OCI-LY7 (cell line): ENCODE measurements at regions not wholly inside any gene's neighbourhood (a gene's known extent, or its start where the extent isn't known, plus 50 kb on each side); places are given as distances from the start of the nearest gene placed in this dataset.

ENCODE experiments used
- BruUV-seq: library from RNA; stranded (reverse); fragments of 400-500 nt; replicated peaks from 2 replicates; lab custom pipeline; 2021; lab: Mats Ljungman, UMichigan
- CTCF ChIA-PET: fragments of 300-600 bp; sonication (Branson Sonifier 250); formaldehyde crosslinking; loops from one replicate; lab custom pipeline; 2022; ENCODE audit warnings: antibody characterized with exemption; ENCODE audit not compliant: unreplicated experiment; lab: Charles Lee
- POLR2A ChIA-PET: fragments of 300-600 bp; sonication (Branson Sonifier 250); formaldehyde crosslinking; loops from one replicate; lab custom pipeline; 2022; ENCODE audit warnings: antibody characterized with exemption; lab: Charles Lee
- DNase-seq: peaks from one replicate; pipeline ENCODE4 v3.0.0-alpha.2; 2015; ENCODE audit warnings: low spot score
- H2AFZ ChIP-seq: fragments of 200-600 bp; sonication (generic), shearing (Covaris generic); 2 replicates; pipeline ENCODE4 v1.6.1; 2014; ENCODE audit warnings: mild to moderate bottlenecking, antibody characterized with exemption, low read length, moderate library complexity
- H3K27ac ChIP-seq: fragments of 200-600 bp; sonication (generic); 2 replicates; pipeline ENCODE4 v1.5.1; 2014; ENCODE audit warnings: mixed run types, low read depth, mild to moderate bottlenecking, moderate library complexity, low read length, inconsistent platforms; ENCODE audit not compliant: poor library complexity, severe bottlenecking
- H3K36me3 ChIP-seq: fragments of 200-600 bp; sonication (generic); 2 replicates; pipeline ENCODE4 v1.6.1; 2014; ENCODE audit warnings: mild to moderate bottlenecking, antibody characterized with exemption, low read length, moderate library complexity, mixed read lengths; ENCODE audit not compliant: insufficient read depth
- H3K4me1 ChIP-seq: fragments of 200-600 bp; sonication (generic); 2 replicates; pipeline ENCODE4 v1.5.1; 2014; ENCODE audit warnings: mild to moderate bottlenecking, low read length; ENCODE audit not compliant: insufficient read depth, poor library complexity, severe bottlenecking
- H3K4me2 ChIP-seq: fragments of 200-600 bp; sonication (generic); 2 replicates; pipeline ENCODE4 v1.6.1; 2014; ENCODE audit warnings: mild to moderate bottlenecking, low read length
- H3K4me3 ChIP-seq: fragments of 200-600 bp; sonication (generic); 2 replicates; pipeline ENCODE4 v1.5.1; 2014; ENCODE audit warnings: mild to moderate bottlenecking, low read depth, low read length; ENCODE audit not compliant: poor library complexity, severe bottlenecking
- H3K79me2 ChIP-seq: fragments of 200-600 bp; sonication (generic); 2 replicates; pipeline ENCODE4 v1.6.1; 2016; ENCODE audit warnings: low read depth, mild to moderate bottlenecking, low read length, moderate library complexity, mixed read lengths; ENCODE audit not compliant: insufficient read depth
- H3K9me2 ChIP-seq: fragments of 200-600 bp; sonication (generic); 2 replicates; pipeline ENCODE4 v1.6.1; 2016; ENCODE audit warnings: mild to moderate bottlenecking, low read length, mixed read lengths; ENCODE audit not compliant: insufficient read depth
- H3K9me3 ChIP-seq: fragments of 200-600 bp; sonication (generic); 2 replicates; pipeline ENCODE4 v1.6.1; 2014; ENCODE audit warnings: mild to moderate bottlenecking, mixed run types, low read length, mixed read lengths
- H4K20me1 ChIP-seq: fragments of 200-600 bp; sonication (generic); 2 replicates; pipeline ENCODE4 v1.6.1; 2014; ENCODE audit warnings: mild to moderate bottlenecking, antibody characterized with exemption, low read length, moderate library complexity, mixed read lengths; ENCODE audit not compliant: insufficient read depth
- CTCF ChIP-seq: fragments of 200-600 bp; sonication (generic); conservative IDR thresholded peaks from 2 replicates; pipeline ENCODE4 v1.5.1; 2014; ENCODE audit warnings: mild to moderate bottlenecking, antibody characterized with exemption, low read length, moderate library complexity, mixed read lengths
- EZH2phosphoT487 ChIP-seq: fragments of 200-600 bp; sonication (generic); IDR thresholded peaks from 2 replicates; pipeline ENCODE4 v1.6.1; 2018; ENCODE audit warnings: low read depth, borderline replicate concordance, mild to moderate bottlenecking, mixed run types, antibody characterized with exemption, low read length, moderate library complexity, mixed read lengths
- intact Hi-C: fragments of 100-400 bp; cut with micrococcal nuclease; formaldehyde crosslinking; loops from one replicate; pipeline ENCODE4 v1.10.0; 2022; ENCODE audit not compliant: unreplicated experiment

GRCh38 chr2:226172939-226173338 is 626.7 kb downstream of the IRS1 start:
- intact Hi-C loops = no loop called here
- Histone ChIP-seq H4K20me1 (no peaks in the 10 kb centered on the region), H3K4me1 (no peaks in the 10 kb centered on the region), H3K36me3 (no peaks in the 10 kb centered on the region), H2AFZ (no peak overlapping the region), H3K9me2 (no peaks in the 10 kb centered on the region), H3K27ac (no peak overlapping the region), H3K4me2 (no peak overlapping the region), H3K9me3 (no peaks in the 10 kb centered on the region), H3K79me2 (no peaks in the 10 kb centered on the region), H3K4me3 (no peak overlapping the region)
- POLR2A ChIA-PET = interaction anchor here (0.6 to 1.3 kb wide), 4 partner anchors 11 to 1039 kb away, joined by 3 to 5 read pairs (median 3); no protein-coding TSS in a partner anchor
- no TSS peak for BruUV-seq
- CTCF ChIA-PET = no interaction called here
- no peak for DNase-seq
- TF ChIP-seq EZH2phosphoT487 = no peak
- no peak for TF ChIP-seq CTCF

GRCh38 chr2:226172309-226172708 is 627.3 kb downstream of the IRS1 start:
- H4K20me1 ChIP-seq = no peaks in the 10 kb centered on the region
- ChIA-PET POLR2A (interaction anchor here (1.3 kb wide), 1 partner anchor 78 kb away, joined by 3 read pairs; no protein-coding TSS in a partner anchor), CTCF (no interaction called here)
- H3K4me2 ChIP-seq = no peak overlapping the region
- no peak overlapping the region for H2AFZ ChIP-seq
- intact Hi-C loops = no loop called here
- H3K4me1 ChIP-seq = no peaks in the 10 kb centered on the region
- BruUV-seq = no TSS peak
- H3K27ac ChIP-seq = no peak overlapping the region
- no peak for TF ChIP-seq CTCF
- TF ChIP-seq EZH2phosphoT487 = no peak
- no peak overlapping the region for H3K4me3 ChIP-seq
- H3K79me2 ChIP-seq = no peaks in the 10 kb centered on the region
- DNase-seq = no peak
- no peaks in the 10 kb centered on the region for H3K9me2 ChIP-seq
- H3K9me3 ChIP-seq = no peaks in the 10 kb centered on the region
- no peaks in the 10 kb centered on the region for H3K36me3 ChIP-seq

GRCh38 chr2:226169751-226170581 is 629.7 kb downstream of the IRS1 start:
- no peak for TF ChIP-seq EZH2phosphoT487
- CTCF ChIA-PET = no interaction called here
- no peaks in the 10 kb centered on the region for H3K9me3 ChIP-seq
- no peak for DNase-seq
- POLR2A ChIA-PET = interaction anchor here (0.6 to 0.7 kb wide), 2 partner anchors 97 to 342 kb away, joined by 3 read pairs; no protein-coding TSS in a partner anchor
- intact Hi-C loops = no loop called here
- no peaks in the 10 kb centered on the region for H3K79me2 ChIP-seq
- no peak overlapping the region for H3K27ac ChIP-seq
- H2AFZ ChIP-seq = no peak overlapping the region
- no peak overlapping the region for H3K4me3 ChIP-seq
- H4K20me1 ChIP-seq = no peaks in the 10 kb centered on the region
- no peaks in the 10 kb centered on the region for H3K4me1 ChIP-seq
- H3K36me3 ChIP-seq = no peaks in the 10 kb centered on the region
- no peak overlapping the region for H3K4me2 ChIP-seq
- no peaks in the 10 kb centered on the region for H3K9me2 ChIP-seq
- no TSS peak for BruUV-seq
